Stimulated activated naive CD4-positive, alpha-beta T cell treated with Interleukin-2 at 50 U/mL for 16 hours (primary cell): ENCODE measurements at regions not wholly inside any gene's neighbourhood (a gene's known extent, or its start where the extent isn't known, plus 50 kb on each side); places are given as distances from the start of the nearest gene placed in this dataset.
"Not testable (repeated sequence)": the region's sequence is repeated elsewhere in the genome, so short reads cannot be mapped to it uniquely, and the experiment has no call there.

Source experiments
- DNase-seq: peaks from one replicate; lab custom pipeline; 2025; lab: John Stamatoyannopoulos, UW

- DNase-seq: no peak
These were observed 196.5 kb upstream of the SLC7A11 start for GRCh38 chr4:138438608-138439007.

GRCh38 chr4:138437263-138437851 is 195.2 kb upstream of the SLC7A11 start:
- no peak for DNase-seq

GRCh38 chr4:138435733-138436132 is 193.6 kb upstream of the SLC7A11 start:
- not testable (repeated sequence) for DNase-seq

- DNase-seq: not testable (repeated sequence)
These were observed 192.9 kb upstream of the SLC7A11 start for GRCh38 chr4:138435046-138435445.

GRCh38 chr4:138428611-138429010 is 186.5 kb upstream of the SLC7A11 start:
- DNase-seq: no peak

- DNase-seq: no peak
These were observed 184.6 kb upstream of the SLC7A11 start for GRCh38 chr4:138426786-138427185.

- DNase-seq: no peak
These were observed 178.3 kb upstream of the SLC7A11 start for GRCh38 chr4:138420471-138420870.

GRCh38 chr4:138414202-138414601 is 172.1 kb upstream of the SLC7A11 start:
- DNase-seq: no peak

- DNase-seq: no peak
These were observed 171.1 kb upstream of the SLC7A11 start for GRCh38 chr4:138413273-138413672.

- no peak for DNase-seq
These were observed 170.7 kb upstream of the SLC7A11 start for GRCh38 chr4:138412847-138413246.

GRCh38 chr4:138410266-138410665 is 168.1 kb upstream of the SLC7A11 start:
- no peak for DNase-seq

GRCh38 chr4:138409670-138410069 is 167.5 kb upstream of the SLC7A11 start:
- DNase-seq: no peak

- no peak for DNase-seq
These were observed 166.6 kb upstream of the SLC7A11 start for GRCh38 chr4:138408758-138409157.

GRCh38 chr4:138407329-138407728 is 165.2 kb upstream of the SLC7A11 start:
- no peak for DNase-seq

- no peak for DNase-seq
These were observed 164.7 kb upstream of the SLC7A11 start for GRCh38 chr4:138406876-138407275.

GRCh38 chr4:138405934-138406567 is 163.9 kb upstream of the SLC7A11 start:
- no peak for DNase-seq

- DNase-seq: no peak
These were observed 163.3 kb upstream of the SLC7A11 start for GRCh38 chr4:138405466-138405891.

GRCh38 chr4:138404801-138405200 is 162.7 kb upstream of the SLC7A11 start:
- no peak for DNase-seq

GRCh38 chr4:138404251-138404650 is 162.1 kb upstream of the SLC7A11 start:
- DNase-seq: no peak

GRCh38 chr4:138401334-138401733 is 159.2 kb upstream of the SLC7A11 start:
- DNase-seq: no peak

GRCh38 chr4:138400543-138400942 is 158.4 kb upstream of the SLC7A11 start:
- no peak for DNase-seq

GRCh38 chr4:138400066-138400465 is 157.9 kb upstream of the SLC7A11 start:
- no peak for DNase-seq

GRCh38 chr4:138399081-138399480 is 156.9 kb upstream of the SLC7A11 start:
- no peak for DNase-seq

- no peak for DNase-seq
These were observed 156.2 kb upstream of the SLC7A11 start for GRCh38 chr4:138398322-138398721.
